ENCODE measurements at regions not wholly inside any gene's neighbourhood (a gene's known extent, or its start where the extent isn't known, plus 50 kb on each side); places are given as distances from the start of the nearest gene placed in this dataset.
"Not testable (repeated sequence)": the region's sequence is repeated elsewhere in the genome, so short reads cannot be mapped to it uniquely, and the experiment has no call there.

DNA sequence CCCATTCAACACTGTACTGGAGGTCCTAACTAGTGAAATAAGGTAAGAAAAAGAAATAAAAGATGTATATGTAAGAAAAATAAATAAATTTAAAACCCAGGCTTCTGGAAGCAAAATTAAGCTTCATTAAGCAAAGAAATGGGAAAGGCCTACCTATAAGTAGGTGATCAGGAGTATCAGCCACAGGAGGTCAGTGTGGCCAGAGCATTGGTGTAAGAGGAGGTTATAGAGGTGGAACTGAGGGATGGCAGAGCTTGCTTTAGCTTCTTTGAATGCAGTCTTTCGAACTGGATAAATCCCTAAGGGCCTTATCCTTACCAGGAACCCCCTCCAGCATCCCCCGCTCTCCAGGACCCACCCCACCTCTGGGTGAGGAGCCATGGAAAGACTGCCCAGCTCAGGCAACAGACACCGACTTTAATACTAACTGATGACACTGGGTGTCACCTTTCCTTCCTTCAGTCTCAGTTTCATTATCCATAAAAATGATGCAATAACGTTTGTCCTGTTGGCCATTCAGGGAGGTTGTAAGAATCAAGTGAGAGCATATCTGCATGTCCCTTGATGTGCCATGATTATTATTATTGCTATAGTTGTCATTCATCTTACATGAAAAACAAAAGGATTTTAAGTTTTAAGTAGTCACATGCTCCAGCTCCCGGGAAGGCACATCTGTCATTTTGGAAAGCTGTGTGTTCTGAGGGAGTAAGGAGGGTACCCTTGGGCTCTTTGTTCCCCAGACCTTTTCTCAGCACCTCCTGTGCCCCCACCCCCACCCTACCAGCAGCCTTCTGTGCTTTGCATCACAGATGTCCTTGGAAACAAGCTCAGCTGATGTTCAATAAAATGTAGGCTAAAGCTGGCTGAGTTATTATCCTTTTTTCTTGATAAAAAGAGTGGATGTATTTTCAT lies 50.8 kb upstream of the CTNNA1 start:
- DNase-seq (ENCODE audit: low read depth) = no peak

DNA sequence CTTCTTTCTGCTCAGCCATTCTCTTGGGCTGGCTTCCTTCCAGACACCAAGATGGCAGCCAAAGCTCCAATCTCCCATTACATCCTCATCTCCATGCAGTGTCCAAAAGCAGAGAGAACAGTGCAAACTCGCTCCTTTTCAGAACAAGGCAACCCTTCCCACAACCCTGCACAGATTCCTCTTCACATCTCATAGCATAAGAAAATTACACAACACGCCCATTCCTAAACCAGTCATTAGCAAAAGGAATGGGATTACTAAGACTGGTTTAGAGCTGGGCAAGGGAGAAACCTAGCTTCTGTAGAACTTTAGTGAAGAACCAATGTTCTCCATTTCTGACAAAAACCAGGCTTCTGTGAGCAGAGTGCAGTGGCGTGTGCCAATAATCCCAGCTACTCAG lies 51.5 kb upstream of the CTNNA1 start:
- DNase-seq (ENCODE audit: low read depth) = no peak

DNA sequence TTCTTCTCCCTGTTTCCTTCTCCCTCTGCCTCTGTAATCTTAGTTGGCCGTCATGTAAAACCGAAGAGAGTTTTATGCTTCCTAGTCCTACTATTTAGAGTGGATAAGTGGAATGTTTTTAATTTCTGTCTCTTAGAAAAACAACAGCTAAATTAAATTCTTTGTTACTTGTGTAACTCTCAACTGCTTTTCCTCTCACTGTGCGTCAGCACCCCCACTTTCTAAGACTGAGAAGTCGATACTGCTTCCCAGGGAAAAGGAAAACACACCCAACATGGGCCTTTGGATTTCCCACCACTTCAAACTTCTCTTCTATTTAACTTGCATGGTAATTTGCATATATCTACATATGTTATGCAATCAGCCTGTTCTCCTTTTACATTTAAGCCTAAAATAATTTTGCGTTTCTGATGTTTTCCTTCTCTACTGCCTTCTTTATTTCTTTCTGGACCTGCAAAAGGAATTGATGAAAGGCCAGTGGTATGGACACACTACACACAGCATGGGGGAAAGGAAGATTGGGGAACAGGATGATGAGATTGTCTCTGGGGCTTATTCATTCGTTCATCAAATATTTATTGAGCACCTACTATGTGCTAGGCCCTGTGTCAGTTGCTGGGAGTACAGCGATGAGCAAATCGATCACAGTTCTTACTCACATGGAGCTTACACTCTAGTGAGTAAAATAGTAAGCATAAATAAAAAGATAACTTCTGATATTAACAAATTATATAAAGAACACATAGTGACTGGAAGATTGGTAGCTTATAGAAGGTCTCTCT lies 52.5 kb upstream of the CTNNA1 start:
- no peak for DNase-seq (ENCODE audit: low read depth)

DNA sequence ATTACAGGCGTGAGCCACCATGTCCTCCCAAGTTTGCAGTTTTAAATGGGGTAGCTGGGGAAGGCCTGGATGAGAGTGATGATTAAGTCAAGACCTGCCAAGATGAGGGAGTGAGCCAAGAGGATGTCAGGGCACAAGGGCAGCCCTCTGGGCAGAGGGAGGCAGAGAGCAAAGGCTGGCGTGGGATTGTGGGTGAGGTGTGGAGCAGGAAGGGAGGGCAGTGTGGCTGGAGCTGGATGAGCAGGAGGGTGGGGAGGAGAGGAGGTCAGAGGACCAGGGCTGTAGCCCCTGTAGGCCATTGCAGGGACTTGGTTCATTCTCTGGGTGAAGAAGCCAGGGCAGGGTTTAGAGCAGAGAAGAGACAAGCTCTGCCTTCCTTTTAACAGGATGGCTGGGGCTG lies 53.7 kb upstream of the CTNNA1 start:
- no peak for DNase-seq (ENCODE audit: low read depth)

DNA sequence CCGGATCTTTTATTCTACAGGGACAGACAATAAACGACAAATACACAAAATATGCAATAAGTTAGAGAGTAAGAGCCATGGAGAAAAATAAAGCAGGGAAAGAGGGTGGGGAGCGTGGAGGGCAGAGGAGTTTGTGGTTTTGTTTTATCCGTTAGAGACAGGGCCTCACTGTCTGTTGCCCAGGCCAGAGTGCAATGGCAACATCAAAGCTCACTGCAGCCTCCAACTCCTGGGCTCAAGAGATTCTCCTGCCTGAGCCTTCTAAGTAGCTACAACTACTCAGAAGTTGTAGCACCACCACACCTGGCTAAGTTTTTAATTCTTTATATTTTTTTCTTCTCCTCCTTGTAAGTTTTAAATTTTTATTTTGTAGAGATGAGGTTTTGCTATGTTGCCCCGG lies 54.5 kb upstream of the CTNNA1 start:
- no peak for DNase-seq (ENCODE audit: low read depth)

DNA sequence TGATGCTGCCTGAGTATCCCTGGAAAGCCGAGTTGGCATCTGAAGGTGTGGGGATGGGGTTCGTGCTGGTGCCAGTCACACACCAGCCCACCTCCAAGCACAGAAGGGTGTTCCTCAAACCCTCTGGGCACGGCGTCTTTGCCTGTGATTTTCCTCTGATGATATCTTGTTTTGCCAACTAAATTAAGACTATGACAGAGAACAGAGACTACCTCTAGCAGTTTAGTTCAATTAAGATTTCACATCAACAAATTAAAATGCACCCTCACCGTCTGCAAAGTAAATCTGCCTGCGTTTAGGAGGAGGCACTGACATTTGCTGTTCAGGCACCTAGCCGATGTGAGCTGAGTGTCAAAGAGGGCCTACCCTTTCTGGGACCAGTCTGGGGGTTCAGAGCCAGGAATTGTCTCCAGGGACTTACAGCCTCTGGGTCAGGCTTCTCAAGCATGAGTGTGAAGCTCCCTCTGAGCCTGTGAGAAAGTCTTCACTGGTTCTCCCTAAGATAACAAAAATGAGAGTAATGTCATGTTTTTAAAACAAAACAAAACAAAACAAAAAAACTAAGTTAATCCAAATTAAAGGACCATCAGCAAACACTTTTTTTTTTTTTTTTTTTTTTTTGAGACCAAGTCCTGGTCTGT lies 55.4 kb upstream of the CTNNA1 start:
- no peak for DNase-seq (ENCODE audit: low read depth)

DNA sequence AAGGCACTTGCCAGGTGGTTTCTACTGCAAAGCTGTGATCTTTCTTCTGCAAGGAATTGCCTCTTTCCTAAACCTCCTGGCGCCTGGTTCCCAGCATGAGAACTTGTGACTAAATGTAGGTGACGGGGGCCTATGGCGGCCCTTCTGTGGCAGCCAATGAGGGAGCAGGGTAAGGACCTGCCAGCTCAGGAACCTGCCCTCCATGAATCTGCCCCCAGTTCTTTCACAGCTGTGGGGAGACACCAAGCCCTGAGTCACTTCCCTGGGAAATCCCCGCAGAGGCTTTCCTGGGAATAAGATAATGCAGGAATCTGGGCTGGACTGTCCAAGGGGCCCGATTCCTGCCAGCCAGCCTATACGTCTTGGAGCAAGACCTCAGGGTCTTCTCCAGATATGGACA lies 56.7 kb upstream of the CTNNA1 start:
- DNase-seq (ENCODE audit: low read depth) = no peak

DNA sequence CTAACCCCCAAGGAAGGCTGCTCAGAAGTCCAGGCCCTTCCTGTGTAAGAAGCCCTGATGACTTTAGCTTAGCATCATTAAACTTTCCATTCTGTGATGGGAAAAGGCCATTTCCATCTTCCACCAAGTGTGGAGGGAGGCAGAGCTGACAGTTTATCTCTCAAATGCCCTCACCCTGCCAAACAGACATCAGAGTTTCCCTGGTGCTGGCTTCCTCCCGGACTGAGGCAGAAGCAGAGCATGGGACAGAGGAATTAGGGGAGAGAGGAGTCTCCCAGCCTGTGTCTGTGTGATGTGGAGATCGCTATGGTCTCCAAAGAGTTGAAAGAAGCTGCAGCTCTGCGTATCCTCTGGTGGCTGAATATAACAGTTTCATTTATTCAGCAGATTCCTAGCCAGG lies 57.4 kb upstream of the CTNNA1 start:
- DNase-seq (ENCODE audit: low read depth) = no peak

DNA sequence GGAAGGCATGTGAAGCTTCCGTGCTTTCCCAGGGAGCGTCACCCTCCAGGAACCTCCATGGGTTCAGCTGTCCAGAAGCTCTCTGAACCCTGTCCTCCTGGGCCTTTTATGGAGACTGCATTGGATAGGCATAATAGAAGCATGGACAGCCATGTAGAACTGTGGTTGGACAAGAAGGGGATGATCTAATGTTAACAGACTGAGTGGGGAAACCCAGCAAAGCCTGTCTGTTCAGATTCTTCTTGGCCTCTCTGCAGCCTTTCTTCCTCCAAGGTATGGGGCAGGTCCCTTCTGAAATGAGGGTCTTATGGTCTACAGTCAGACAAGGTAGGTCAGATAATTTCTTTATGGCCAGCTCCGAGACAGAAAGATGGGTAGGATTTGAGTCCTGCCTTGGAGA lies 59.1 kb upstream of the CTNNA1 start:
- no peak for DNase-seq (ENCODE audit: low read depth)

DNA sequence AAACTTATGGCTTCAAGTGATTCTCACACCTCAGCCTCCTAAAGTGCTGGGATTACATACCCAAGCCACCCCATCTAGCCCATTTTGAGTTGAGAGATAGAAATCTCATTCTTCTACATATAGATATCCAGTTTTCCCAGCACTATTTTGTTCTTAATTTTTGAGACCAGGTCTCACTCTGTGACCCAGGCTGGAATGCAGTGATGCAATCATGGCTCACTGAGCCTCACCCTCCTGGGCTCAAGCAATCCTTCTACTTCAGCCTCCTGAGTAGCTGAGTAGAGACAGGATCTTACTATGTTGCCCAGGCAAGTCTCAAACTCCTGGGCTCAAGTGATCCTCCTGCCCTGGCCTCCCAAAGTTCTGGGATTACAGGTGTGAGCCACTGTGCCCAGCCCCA lies 60.9 kb upstream of the CTNNA1 start:
- DNase-seq (ENCODE audit: low read depth) = no peak

DNA sequence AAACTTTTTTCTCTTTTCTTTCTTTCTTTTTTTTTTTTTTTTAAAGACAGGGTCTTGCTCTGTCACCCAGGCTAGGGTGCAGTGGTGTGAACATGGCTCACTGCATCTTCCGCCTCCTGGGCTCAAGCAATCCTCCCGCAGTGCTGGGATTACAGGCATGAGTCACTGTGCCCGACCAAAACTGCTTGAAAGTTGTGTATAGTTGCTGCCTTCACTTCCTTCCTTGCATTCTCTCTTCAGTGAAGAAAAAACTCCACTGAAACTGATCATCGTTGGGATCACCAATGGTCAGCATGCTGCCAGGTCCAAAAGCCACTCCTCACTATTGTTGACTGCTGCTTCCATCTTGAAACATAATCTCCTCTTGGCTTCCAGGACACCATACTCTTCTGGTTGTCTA lies 66.6 kb upstream of the CTNNA1 start:
- no peak for DNase-seq (ENCODE audit: low read depth)

DNA sequence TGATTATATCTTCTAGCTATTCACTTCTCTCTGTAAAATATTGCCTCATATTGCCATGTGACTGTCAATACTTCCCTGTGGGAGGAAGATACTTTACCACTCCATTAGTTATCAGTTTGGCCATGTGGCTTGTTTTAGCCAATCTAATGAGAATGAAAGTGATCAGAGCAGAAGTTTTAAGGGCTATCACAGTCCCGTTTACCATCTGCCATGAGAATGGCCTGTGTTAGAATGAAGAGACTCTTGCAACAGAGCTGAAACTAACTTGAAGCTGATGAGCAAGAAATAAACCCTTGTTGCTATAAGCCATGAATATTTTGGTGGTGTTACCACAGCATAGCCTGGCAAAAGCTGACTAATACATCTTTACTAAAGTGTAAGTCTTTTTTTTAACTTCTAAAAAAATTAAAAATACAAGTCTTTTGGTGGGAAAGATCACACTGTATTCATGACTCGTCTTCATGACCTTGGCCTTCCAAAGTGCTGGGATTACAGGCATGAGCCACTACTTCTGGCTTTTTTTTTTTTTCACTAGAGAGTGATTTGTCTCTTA lies 68.0 kb upstream of the CTNNA1 start:
- DNase-seq (ENCODE audit: low read depth) = no peak

DNA sequence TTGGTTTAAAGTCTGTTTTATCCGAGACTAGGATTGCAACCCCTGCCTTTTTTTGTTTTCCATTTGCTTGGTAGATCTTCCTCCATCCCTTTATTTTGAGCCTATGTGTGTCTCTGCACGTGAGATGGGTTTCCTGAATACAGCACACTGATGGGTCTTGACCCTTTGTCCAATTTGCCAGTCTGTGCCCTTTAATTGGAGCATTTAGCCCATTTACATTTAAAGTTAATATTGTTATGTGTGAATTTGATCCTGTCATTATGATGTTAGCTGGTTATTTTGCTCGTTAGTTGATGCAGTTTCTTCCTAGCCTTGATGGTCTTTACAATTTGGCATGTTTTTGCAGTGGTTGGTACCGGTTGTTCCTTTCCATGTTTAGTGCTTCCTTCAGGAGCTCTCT lies 70.8 kb upstream of the CTNNA1 start:
- not testable (repeated sequence) for DNase-seq (ENCODE audit: low read depth)

DNA sequence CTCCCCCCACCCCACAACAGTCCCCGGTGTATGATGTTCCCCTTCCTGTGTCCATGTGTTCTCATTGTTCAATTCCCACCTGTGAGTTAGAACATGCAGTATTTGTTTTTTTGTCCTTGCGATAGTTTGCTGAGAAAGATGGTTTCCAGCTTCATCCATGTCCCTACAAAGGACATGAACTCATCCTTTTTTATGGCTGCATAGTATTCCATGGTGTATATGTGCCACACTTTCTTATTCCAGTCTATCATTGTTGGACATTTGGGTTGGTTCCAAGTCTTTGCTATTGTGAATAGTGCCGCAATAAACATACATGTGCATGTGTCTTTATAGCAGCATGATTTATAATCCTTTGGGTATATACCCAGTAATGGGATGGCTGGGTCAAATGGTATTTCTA lies 74.4 kb upstream of the CTNNA1 start:
- DNase-seq (ENCODE audit: low read depth) = not testable (repeated sequence)

DNA sequence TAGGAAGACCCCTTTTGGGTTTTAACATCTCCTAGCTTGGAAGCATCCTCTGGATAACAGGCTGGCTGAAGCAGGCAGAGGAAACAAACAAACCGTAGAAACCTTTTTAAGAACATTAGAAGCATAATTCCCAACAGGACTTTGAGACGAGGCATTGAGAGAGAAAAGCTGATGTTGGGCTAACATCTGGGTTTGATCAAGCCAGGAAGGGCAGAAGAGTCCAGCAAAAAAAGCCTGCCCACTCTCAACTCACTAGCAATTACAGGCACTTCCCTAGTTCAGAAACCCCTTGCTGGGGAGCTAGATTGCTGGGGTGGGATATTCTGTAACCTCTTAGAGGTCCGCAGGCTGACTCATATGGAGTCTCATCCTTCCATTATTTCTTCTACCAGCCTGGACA lies 75.4 kb upstream of the CTNNA1 start:
- DNase-seq (ENCODE audit: low read depth) = peak; percentile 24

DNA sequence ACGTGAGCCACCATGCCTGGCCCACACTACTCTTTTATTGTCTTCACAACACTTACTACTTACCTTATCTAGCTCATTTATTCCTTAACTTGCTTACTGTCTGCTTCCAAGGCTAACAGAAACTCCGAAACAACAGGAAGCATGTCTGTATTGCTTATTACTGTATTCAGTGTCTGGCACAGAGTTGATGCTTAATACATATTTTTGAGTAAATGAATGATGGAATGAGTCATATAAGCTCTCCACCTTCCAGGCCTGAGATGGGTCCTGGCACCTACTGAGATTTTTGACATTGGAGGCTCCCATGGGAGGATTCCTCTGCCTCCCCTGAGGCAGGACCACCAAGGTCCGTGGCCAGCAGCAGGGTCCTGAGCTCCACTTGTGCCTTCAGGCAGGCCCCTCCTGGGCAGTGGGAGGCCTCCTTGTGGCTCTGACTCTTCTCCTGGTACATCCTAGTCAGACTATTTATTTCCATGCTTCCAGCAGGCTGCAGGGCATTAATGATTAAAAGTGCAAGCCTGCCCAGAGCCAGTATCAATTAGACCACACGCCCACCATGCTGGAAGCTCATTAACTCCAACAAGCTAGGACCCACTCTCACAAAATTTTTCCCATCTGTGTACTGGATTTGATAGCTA lies 76.5 kb upstream of the CTNNA1 start:
- DNase-seq (ENCODE audit: low read depth) = no peak

DNA sequence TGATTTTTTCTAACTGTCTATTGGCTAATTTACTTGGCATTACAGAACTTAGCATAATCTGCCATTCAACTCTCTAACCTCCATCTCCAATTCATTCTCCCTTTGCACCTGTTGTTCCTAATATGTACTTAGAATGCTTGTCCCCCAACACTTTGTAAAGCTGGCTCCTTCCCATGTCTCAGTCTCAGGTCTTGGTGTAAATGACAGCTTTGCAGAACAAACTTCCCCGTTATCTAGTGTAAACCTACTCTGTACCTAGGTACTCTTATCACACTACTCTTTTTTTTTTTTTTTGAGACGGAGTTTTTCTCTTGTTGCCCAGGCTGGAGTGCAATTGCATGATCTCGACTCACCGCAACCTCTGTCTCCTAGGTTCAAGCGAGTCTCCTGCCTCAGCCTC lies 77.2 kb upstream of the CTNNA1 start:
- DNase-seq (ENCODE audit: low read depth) = no peak

DNA sequence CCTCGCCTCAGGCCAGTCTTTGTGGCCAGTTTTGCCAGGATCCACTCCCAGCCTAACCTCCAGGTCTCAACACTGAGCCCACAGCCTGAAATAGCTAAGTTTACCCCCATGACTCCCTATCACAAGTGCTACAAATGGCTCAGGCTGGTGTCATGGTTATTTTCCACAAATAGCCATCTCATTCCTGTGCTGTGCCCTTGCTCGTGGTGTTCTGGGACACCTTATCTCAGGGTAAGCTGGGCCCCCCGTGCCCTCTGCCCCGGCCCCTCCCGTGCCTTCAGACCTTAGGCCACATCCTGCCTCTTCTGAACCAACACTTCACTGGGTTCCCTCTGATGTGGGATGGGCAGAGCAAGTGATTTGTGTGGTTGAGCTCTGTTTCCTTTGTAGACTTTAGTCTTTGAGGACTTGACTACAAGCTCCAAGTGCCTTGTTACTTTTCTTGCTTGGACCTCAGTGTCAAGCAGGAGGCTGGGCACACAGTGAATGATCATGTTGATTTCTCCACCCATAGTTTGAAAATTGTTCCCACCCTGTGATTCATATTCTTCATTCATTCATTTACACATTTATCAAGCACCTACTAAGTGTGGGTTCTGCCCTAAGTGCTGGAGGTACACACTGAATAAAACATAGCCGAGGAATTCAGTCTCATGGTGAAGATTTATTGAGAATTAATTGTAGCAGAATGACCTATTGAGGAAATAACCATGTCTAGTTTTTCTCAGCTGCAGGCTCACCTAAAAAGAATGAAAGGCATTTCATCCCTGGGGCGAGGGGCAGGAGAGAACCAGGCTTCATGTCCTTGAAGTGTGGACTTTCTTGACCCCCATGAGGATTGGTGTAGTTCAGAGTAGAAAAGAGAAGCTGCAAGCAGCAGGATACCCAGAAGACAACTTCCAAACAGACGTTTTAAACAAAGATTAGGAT lies 84.5 kb upstream of the CTNNA1 start:
- DNase-seq (ENCODE audit: low read depth) = no peak

DNA sequence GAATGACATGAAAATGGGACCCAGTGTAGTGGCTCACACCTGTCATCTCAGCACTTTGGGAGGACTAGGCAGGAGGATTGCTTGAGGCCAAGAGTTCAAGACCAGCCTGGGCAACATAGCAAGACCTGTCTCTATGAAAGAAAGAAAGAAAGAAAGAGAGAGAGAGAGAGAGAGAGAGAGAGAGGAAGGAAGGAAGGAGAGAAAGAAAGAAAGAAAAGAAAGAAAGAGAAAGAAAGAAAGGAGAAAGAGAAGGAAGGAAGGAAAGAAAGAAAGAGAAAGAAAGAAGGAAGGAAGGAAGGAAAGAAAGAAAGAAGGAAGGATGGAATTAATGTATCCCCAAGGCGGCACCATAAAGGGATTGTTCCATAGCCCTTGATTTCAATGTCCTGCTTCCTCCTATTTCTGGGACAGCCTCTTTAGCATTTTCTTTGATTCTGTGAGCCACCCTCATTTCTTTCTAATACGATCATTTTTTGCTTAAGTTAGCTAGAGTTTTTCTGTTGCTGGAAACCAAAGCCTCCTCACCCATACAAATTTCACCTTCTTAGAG lies 85.4 kb upstream of the CTNNA1 start:
- DNase-seq (ENCODE audit: low read depth) = not testable (repeated sequence)

DNA sequence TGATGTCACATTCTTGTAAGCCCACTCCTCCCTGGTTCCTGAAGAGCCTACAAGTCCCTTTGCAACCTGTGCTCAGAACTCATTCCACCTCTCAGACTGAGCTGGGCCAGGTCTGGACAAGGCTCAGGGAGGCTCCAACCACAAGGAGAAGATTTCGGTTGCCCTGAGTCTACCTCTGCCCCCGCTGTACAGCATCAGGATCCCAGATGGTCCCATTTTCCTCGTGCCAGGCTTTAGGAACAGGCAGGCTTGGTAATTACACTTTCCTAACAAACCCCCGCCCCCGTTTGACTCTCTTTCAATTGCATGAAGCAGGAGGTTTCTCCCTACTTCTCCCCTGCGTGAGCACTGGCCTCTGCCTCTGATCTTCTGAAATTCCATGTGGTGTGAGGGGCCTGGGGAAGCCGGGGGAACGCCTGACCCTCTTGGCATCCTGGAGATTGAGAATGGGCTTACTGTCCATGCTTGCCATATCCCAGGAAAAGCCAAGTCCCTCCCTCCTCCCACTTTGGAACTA lies 86.9 kb upstream of the CTNNA1 start:
- no peak for DNase-seq (ENCODE audit: low read depth)
